NCI-H1092 (cell line): ENCODE measurements at regions not wholly inside any gene's neighbourhood (a gene's known extent, or its start where the extent isn't known, plus 50 kb on each side); places are given as distances from the start of the nearest gene placed in this dataset.
"Not testable (repeated sequence)": the region's sequence is repeated elsewhere in the genome, so short reads cannot be mapped to it uniquely, and the experiment has no call there.

Experiments used
- DNase-seq: peaks from one replicate; lab custom pipeline; 2025; lab: John Stamatoyannopoulos, UW

DNA sequence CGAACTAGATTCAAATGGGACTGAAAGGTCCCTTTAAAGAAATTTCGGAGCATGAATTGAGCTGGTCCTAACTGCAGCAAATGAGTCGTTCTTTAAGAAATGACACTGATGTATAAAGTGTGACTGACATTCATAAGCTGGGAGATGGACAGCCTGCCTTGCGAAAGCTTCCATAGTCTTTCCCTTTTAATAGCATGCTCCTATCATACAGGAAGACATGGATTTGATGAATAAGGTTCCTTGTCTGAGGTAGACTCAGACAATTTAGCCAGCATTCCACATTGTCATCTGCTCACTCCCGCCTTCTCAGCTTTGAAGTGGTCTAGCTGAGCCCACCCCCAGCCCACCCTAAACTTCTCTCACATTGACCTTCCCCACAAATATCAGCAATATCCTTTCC is 264.9 kb downstream of the TSN start:
- DNase-seq, result no peak

DNA sequence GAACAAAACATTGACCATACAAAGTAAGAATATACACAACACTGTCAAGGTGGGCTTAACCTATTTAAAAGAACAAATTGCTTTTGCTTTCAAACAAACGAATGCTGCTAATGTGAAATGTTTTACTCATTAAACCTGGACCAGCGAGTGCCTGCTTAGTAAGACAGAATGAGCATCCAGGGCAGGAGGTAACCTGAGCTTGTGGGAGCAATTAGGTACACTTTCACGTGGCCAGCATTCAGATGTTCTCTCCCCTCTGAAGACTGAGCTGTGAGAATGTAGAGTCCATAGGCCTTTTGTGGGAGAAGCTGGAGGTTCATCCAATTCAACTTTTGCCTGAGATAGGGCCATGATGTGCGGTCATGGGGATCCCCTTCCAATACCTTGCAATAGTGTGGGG is 266.5 kb downstream of the TSN start:
- no peak for DNase-seq

DNA sequence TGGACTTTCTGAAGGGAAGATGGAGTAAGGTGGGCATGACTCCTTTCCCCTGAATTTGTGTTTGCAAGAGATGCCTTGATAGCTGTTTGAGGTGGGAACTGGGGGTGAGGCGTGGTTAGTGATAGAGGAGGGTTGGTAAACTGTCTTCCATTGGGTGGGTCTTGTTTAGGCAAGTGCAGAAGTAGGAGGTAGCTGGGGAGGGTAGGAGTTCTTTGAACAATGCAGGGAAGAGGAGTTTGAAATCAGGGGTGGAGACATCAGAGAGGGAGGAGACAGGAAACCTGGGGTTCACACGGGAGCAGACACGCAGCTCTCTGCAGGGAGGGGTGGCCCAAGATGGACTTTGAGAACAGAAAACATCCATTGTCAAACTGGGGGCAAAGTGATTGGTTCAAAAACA is 267.1 kb downstream of the TSN start:
- no peak for DNase-seq

DNA sequence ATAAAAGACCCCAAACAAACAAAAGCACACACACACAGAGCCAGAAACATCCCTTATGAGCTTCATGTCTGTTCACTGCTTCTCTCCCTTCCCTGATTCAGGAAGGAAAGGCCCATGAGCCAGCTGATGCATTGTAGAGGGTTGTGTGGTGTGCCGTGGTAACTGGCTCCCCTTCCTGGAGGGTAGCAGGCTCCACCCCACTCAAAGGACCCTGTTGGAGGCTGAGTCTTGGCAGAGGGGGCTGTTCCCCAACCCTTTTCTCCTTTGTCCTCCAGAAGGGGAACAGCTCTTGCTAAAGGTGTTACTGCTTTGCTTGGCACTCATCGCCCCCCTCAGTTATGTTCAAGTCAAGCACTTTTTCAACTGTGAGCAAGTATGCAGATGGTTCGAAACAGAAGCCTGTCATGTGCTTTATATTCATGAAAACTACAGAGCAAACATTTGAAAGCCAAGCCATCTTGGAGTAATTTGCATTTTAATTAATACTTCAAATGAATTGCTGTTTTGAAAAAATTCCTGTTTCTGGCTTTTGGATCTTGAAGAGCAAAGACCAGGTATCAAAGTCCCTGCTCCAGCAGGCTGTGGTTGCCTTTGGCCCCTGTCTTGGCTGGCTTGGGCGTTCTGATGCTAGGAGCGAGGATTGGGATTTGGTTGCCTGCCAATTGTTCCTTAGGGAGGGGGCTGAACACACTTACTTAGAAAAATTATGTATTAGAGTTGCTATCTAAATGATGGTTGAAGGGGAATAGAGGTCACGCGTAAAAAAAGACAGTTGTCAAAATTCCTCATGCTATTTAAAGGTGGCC is 267.8 kb downstream of the TSN start:
- DNase-seq, result no peak

DNA sequence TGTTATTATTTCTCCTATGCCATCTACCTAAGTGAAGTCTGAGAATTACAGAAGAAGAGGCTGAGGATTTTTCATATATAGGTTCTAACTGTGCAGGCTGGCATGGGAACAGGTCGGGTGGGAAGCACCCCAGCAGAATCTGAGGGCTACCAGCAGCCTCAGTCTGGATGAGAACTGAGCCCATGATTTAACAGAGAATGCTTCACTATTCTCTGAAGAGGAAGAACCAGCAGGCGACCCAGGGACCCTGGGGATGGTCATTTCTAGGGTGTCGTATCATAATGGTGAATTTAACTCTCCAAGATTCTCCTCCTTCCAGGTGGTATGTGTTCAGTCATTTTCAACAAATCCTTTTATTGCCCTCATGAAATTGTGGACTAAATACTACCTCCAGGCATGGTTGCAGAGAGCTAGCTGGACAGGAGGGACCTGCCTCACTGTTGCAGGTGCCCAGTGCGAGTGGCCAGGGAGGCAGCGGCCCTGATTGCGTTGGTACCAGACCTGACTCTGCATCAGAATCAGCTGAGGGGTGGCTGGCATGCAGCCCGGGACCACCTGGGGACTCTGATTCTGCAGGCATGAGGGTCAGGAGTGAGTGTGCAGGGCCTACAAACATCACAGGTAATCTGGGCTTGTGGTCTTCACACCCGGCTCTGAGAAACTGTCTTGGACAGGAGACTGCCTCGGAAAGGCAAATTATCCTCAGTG is 272.2 kb downstream of the TSN start:
- DNase-seq, result no peak

DNA sequence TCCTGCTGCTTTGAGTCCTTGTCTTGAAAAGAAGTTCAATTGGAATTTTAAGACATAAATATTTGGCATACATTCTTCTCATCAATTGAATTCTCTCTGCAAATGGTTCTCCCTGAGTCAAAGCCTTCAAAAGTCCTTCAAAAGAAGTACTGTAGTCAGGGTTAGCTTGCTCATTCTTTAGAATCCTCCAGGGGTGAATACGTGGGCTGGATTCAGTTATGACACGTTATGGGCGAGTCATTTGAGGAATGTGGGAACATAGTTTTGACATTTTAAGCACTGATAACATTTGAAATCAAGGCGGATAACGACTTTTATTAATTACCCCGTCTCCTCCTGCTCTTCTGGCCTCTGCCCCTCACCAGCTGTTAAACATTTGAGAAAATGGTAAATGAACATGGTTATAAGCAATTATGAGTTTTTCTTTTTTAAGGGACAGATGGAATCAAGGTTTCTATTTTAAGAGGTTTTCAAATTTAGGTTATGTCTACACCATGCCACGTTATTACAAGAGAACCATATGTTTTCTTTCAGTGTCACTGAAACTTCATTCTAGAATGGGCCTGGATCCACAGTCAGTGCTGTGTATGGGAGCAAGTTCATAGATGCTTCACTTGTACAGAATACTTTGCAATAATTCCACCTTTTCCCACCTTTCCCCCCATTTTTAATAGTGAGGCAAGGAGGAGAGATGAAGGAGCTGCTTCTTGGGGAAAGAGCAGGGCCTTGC is 273.1 kb downstream of the TSN start:
- DNase-seq, result no peak

DNA sequence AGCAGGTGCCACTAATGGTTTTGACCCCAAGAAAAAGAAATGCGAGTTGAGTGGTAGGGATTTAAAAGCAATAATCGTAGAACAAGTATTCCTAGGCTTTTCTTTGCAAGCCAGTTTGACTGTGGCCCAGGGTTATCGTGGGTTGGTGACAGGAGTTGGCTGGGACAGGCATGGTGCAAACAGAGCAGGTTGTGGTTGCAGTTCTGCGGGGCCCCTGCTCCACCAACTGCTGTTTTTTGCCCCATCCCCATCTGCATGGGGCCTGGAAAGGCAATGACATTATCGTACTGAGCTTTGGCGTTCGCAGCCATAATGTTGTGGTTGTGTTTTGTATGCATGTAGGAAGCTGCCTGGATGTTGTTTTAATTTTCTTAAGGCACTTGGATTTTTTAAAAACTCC is 274.0 kb downstream of the TSN start:
- no peak for DNase-seq

DNA sequence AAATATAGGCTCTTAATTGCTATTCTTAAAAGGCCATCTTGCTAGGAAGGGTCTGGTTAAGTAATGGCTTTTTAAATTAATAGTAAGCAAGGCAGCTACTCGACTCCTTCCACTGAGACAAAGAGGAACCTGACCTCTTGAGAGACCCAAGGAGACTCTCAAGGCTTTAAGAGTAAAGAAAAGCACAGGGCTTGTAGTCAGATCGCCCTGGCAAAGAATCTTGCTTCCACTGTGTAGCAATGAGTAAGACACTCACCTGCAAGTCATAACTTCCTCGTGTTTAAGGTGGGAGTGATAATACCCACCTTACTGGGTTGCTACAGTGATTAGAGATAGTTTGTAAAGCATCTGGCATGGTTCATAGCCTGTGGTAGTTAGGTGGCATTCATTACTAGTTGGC is 274.5 kb downstream of the TSN start:
- no peak for DNase-seq

DNA sequence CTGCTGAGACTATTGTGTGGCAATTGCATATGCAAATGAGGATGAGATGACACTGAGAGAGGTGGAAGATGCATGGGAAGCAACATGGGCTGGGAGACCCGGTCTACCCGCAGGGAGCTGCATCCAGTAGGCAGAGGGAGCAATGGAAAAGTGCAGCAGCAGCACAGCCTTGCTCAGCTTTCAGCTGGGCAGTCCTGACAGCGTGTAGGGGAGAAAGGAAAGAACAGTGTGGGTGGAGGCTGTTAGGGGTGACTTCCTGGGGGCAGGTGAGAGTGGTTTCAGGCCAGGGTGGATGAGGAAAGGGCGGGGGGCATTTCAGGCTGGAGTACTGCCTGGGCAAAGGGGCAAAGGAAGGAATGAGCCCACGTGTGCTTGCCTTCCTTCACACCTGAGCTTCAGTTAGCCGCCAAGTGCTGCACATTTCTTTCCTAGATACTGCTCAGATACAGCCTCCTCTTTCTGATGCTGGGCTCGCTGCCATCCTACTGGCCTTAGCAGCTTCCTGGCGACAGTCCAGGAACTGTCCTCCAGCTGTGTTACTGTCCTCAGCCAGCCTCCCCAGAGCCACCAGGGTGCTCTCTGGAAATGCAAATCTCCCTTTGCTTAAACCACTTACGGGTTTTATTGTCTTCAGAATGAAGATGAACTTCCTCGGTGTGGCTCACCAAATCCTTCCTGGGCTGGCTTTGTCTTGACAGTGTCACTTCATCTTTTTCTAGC is 276.3 kb downstream of the TSN start:
- DNase-seq, result no peak

DNA sequence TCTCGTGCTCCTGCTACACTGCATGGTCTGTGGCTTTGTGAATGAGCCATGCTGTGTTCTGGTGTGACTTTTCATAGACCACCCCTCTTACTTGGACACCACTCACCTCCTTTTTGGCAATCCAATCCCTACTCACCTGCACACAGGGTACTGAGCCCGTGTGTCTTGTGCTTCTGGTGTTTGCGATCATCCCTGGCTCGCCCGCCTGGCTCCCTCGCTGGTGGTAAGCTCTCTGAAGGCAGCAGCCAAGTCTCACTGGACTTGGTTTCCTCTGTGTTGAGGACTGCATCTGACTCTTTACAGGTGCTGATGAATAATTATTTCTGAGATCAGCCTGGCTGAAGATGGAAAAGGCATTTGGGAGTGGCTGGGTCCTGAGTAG is 276.8 kb downstream of the TSN start:
- DNase-seq, result no peak

DNA sequence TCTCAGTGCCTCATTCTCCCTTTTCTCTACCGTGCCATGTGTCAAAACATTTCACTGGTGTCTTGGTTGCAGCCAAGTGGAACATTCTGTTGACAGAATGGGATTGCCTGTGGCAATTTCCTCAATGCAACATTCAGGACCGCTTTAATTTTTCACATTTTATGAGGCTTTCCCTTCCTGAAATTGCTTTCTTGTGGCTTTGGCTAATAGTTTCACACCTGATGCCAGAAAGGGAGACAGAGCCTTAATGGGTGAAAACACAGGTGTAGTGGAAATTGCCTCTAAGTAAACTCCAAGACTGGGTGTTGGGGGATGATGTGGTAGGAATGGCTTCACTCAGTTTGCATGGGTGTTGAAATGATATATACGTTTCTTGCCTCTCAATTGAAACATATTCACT is 278.3 kb downstream of the TSN start:
- DNase-seq, result no peak

DNA sequence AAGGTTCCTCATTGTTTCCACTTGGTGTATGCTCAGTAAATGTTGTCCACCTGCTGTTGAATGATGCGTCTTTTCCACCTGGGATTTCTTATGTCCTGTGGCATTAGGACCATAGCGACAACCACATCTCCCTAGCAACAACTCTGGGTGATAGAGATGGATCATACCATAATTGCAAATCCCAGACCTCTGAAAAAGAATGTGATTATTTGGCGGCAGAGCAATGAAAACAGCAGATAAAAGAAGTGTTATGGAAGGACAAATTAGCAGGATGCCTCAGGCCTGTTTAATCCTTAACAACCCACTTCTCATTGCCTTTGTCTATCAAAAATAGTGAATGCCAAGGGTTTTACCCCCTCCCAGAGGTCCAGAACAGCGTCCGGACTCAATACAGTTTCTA is 278.9 kb downstream of the TSN start:
- DNase-seq, result no peak

DNA sequence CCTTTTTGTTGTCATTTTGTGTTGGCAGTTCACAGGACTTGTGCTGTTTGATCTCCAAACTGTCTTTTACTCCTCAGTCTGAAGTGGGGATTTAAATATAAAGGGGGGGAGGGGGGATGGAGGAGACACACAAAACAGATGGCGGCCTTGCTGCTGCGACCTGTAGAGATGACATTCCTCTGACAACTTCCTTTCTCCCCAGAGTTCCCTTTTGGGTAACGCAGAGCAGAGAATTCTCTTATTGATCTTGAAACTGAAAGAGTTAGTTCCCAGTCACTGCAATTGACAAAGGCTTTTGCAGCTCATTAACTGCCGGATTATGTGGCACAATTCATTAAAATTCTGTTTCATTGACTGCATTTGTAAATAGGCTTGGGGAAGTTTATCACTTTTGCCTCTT is 279.3 kb downstream of the TSN start:
- no peak for DNase-seq

DNA sequence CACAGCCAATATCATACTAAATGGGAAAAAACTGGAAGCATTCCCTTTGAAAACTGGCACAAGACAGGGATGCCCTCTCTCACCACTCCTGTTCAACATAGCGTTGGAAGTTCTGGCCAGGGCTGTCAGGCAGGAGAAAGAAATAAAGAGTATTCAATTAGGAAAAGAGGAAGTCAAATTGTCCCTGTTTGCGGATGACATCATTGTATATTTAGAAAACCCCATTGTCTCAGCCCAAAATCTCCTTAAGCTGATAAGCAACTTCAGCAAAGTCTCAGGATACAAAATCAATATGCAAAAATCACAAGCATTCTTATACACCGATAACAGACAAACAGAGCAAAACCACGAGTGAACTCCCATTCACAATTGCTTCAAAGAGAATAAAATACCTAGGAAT is 283.4 kb downstream of the TSN start:
- DNase-seq, result not testable (repeated sequence)

DNA sequence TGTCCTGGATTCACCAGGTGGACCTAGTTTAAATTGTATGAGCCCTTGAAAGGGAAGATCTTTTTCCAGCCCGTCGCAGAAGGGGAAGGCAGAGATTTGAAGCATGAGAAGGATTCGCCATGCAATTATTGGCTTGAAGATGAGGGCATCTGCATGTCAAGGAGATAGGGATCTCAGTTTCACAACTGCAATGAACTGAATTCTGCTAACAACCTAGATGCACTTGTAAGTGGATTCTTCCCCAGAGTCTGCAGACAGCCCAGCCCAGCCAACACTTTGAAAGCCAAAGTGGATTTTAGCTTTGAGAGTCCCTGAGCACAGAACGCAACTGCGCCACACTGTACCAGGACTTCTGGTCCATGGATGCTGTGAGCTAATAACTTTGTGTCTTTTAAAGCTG is 286.0 kb downstream of the TSN start:
- no peak for DNase-seq

DNA sequence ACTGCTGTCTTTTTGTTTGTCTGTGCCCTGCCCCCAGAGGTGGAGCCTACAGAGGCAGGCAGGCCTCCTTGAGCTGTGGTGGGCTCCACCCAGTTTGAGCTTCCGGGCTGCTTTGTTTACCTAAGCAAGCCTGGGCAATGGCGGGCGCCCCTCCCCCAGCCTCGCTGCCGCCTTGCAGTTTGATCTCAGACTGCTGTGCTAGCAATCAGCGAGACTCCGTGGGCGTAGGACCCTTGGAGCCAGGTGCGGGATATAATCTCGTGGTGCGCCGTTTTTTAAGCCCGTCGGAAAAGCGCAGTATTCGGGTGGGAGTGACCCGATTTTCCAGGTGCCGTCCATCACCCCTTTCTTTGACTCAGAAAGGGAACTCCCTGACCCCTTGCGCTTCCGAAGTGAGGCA is 296.2 kb downstream of the TSN start:
- DNase-seq, result not testable (repeated sequence)

DNA sequence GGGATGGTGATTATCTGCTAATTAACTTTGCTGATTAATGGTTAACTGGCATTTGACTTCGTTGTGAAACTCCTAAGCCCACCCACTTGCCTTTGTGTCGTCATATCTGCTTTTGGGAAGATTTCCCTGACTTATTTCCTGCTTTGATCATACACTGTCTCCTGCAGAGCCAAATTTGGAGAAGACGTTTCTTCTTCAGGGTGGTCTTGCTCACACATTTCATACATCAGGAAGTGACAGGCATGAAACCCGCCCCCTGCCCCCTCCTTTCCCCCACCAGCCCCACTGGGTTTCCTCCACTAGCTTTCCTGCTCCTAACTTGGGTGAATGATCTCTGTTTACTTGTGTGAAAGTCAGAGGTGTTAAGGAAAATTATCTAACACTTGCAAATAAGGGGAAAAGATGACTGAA is 300.1 kb downstream of the TSN start:
- no peak for DNase-seq

DNA sequence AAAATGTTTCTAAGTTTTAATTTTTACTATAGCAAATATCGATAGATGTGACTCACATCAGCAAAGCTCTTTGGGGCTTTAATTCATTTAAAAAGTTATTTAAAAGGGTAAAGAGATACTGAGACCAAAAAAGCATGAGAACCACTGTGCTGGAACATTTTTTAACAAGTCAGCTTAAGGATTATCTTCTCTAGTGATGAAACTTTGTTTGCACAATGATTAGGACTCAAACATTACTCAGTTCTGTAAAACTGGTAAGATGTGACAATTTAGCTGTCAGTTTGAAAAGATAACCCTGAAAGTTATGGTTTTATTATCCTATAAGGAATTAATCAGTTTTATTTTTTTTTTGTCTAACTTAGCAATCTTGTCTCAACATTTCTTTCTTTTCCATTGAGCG is 301.4 kb downstream of the TSN start:
- DNase-seq, result no peak

DNA sequence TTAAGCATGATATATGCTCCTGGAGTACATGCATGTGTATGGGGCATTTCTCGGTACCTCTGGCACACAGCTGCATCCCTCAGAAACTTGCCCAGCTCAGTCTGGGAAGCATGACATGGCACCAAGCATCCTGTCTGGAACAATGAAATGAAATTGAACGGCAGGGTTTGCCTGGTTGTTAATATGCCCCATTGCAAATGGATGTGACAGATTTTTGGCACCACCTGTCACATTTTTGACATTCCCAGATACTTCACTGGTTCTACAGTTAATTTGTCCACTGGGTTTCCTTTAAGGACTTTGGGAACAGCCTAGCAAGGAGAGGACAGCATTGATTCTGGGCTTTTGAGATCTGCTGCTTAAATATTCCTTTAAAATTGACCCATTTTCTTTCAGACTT is 305.8 kb downstream of the TSN start:
- no peak for DNase-seq

DNA sequence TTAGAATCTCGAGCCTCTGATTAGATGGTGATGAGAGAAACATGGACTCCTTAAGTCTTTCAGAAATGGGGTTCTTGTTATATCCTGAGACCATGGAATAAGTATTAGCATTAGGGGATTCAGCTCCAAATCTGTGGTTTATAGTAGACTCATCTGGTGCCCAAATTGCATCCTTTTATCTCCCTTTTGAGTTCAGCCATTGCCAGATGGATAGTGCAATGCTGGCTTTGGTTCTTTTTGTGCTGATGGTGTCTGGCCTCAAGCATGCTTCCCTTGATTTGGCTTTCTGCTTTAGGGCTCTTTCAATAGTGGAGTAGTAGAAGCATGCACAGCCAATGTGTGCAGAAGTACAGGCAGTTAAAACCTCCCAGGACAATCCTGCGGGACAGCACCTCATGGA is 306.4 kb downstream of the TSN start:
- DNase-seq, result no peak

DNA sequence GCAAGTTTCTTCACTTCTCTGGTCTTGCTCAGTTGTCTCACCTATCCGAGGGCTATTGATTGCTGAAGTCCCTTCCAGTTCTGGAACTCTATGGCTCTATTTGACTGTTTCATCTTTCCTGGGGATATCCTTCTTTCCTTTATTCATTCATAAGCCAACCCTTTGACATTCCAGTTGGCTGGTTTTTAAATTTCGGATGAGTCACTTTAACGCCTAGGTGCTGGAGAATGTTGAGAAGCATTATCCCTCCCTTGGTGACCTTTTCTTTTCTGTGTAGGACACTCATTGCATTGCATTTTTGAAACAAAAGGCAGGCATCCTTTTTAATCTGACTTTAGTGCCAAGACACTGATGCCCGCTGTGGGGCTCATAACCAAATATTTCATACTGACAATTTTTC is 307.1 kb downstream of the TSN start:
- no peak for DNase-seq

DNA sequence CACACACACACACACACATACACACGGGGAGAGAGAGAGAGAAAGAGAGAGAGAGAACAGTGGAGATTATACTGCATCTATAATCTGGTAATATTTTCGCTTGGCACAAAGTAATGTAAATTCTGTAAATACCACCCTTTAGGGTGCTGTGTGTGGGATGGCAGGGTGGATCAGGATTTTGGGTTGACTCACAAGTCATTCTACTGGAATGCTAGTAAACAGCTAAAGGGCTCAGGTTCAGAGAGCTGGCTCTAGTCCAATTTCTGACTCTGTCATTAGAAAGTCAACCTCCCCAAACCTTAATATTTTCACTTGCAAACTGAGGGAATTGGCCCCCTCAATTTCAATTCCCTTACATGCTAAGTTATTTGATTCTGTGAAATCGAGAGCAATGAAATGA is 308.3 kb downstream of the TSN start:
- DNase-seq, result no peak
